ENCODE measurements at regions not wholly inside any gene's neighbourhood (a gene's known extent, or its start where the extent isn't known, plus 50 kb on each side); places are given as distances from the start of the nearest gene placed in this dataset.

DNA sequence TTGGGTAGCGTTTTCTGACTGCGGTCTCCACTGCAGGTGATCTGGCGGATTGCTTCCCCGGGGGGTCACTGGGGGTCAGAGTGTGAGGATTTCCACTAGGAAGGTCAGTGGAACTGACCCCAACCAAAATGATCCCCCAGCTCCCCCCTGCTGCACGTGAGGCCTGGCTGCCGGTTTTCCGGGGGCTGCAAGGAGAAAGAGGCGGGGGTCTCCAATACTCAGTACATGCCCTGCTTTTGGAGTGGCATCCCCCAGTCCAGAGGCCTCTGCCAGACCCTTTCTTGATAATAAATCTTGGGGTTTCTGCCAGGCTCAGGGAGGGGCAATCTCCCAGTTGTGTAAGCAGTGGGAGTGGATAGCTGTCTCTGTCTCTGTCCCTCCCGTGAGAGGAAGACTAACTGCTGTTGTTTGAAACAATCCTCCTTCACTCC, 71.5 kb upstream of the RTL6 start:
- TF ChIP-seq, protein P1, sequence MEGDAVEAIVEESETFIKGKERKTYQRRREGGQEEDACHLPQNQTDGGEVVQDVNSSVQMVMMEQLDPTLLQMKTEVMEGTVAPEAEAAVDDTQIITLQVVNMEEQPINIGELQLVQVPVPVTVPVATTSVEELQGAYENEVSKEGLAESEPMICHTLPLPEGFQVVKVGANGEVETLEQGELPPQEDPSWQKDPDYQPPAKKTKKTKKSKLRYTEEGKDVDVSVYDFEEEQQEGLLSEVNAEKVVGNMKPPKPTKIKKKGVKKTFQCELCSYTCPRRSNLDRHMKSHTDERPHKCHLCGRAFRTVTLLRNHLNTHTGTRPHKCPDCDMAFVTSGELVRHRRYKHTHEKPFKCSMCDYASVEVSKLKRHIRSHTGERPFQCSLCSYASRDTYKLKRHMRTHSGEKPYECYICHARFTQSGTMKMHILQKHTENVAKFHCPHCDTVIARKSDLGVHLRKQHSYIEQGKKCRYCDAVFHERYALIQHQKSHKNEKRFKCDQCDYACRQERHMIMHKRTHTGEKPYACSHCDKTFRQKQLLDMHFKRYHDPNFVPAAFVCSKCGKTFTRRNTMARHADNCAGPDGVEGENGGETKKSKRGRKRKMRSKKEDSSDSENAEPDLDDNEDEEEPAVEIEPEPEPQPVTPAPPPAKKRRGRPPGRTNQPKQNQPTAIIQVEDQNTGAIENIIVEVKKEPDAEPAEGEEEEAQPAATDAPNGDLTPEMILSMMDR (IDR thresholded peaks at IDR 0.05; ENCODE audit: low read depth, low read length) = no peak
- TF ChIP-seq EZH2phosphoT487 (IDR thresholded peaks at IDR 0.05; ENCODE audit: low read depth) = no peak

Measured in OCI-LY3 (cell line).